K562 (cell line): ENCODE measurements at regions not wholly inside any gene's neighbourhood (a gene's known extent, or its start where the extent isn't known, plus 50 kb on each side); places are given as distances from the start of the nearest gene placed in this dataset.

Experiments used
- ARID2 ChIP-seq: fragments of 450-650 bp; IDR thresholded peaks from 2 replicates; pipeline ENCODE4 v1.6.1; 2017; ENCODE audit warnings: antibody characterized with exemption, mild to moderate bottlenecking
- CBX1 ChIP-seq: sonication (generic); IDR thresholded peaks from 2 replicates; pipeline ENCODE4 v1.6.1; 2016; ENCODE audit warnings: antibody characterized with exemption, low read depth, mild to moderate bottlenecking
- EHMT2 ChIP-seq: fragments of 450-650 bp; IDR thresholded peaks from 2 replicates; pipeline ENCODE4 v1.6.1; 2018; ENCODE audit warnings: antibody characterized with exemption
- ELF4 ChIP-seq: fragments of 450-650 bp; formaldehyde crosslinking; IDR thresholded peaks from 2 replicates; pipeline ENCODE4 v1.4.0; 2022; ENCODE audit warnings: missing genetic modification characterization
- ELK1 ChIP-seq: sonication (generic); formaldehyde crosslinking; IDR thresholded peaks from 2 replicates; pipeline ENCODE4 v1.8.1; 2022; ENCODE audit warnings: missing genetic modification reagents
- FOXK1 ChIP-seq: sonication (generic); formaldehyde crosslinking; IDR thresholded peaks from 2 replicates; pipeline ENCODE4 v1.8.0; 2022; ENCODE audit warnings: missing genetic modification reagents, mild to moderate bottlenecking, borderline replicate concordance
- GABPA ChIP-seq: fragments of 200-800 bp; sonication (Bioruptor generic); conservative IDR thresholded peaks from 2 replicates; pipeline ENCODE4 v1.6.1; 2016; ENCODE audit warnings: low read depth, missing genetic modification characterization, missing compliant biosample characterization
- HDGF ChIP-seq: fragments of 450-650 bp; IDR thresholded peaks from 2 replicates; pipeline ENCODE4 v1.6.1; 2016
- HSF4 ChIP-seq: fragments of 250-450 bp; sonication (Bioruptor Pico); IDR thresholded peaks from 2 replicates; pipeline ENCODE4 v2.1.2; 2022; ENCODE audit warnings: mild to moderate bottlenecking, moderate library complexity, borderline replicate concordance
- KLF1 ChIP-seq: fragments of 450-650 bp; IDR thresholded peaks from 2 replicates; pipeline ENCODE4 v1.6.1; 2016; ENCODE audit warnings: missing genetic modification characterization, missing compliant biosample characterization
- KLF10 ChIP-seq: fragments of 250-450 bp; sonication (Bioruptor Pico); IDR thresholded peaks from 2 replicates; pipeline ENCODE4 v1.6.1; 2021; ENCODE audit warnings: matching md5 sums
- MAZ ChIP-seq, 2 experiments: fragments of 450-650 bp in 1 of 2; sonication (generic) in 1 of 2; formaldehyde crosslinking; IDR thresholded peaks in 1 of 2; conservative IDR thresholded peaks in 1 of 2; 2 replicates each; pipeline versions ENCODE4 v1.4.0 to v1.5.0; 2020; ENCODE audit warnings: mild to moderate bottlenecking in 1 of 2, missing genetic modification reagents in 1 of 2
- MIER1 ChIP-seq: fragments of 450-650 bp; IDR thresholded peaks from 2 replicates; pipeline ENCODE4 v1.6.1; 2016; ENCODE audit warnings: antibody characterized with exemption, mild to moderate bottlenecking, low read depth
- MLLT1 ChIP-seq, 2 experiments: fragments of 450-650 bp; IDR thresholded peaks; 2 replicates each; pipeline ENCODE4 v1.6.1; 2016
- NR3C1 ChIP-seq: sonication (generic); formaldehyde crosslinking; IDR thresholded peaks from 2 replicates; pipeline ENCODE4 v1.8.1; 2022; ENCODE audit warnings: missing genetic modification reagents
- NUFIP1 ChIP-seq: fragments of 450-650 bp; IDR thresholded peaks from 2 replicates; pipeline ENCODE4 v1.6.1; 2018; ENCODE audit not compliant: partially characterized antibody
- RAD51 ChIP-seq: fragments of 450-650 bp; IDR thresholded peaks from 2 replicates; pipeline ENCODE4 v1.7.1; 2016; ENCODE audit warnings: low read depth, mild to moderate bottlenecking, borderline replicate concordance
- RB1 ChIP-seq: fragments of 450-650 bp; IDR thresholded peaks from 2 replicates; pipeline ENCODE4 v1.6.1; 2017; ENCODE audit warnings: low read depth, mild to moderate bottlenecking
- RHOXF2B ChIP-seq: fragments of 250-450 bp; sonication (Bioruptor Pico); conservative IDR thresholded peaks from 2 replicates; pipeline ENCODE4 v1.5.1; 2021
- SMARCA5 ChIP-seq: fragments of 450-650 bp; IDR thresholded peaks from 2 replicates; pipeline ENCODE4 v1.6.1; 2016
- ZFP30 ChIP-seq: fragments of 250-450 bp; sonication (Bioruptor Pico); IDR thresholded peaks from 2 replicates; pipeline ENCODE4 v1.8.0; 2022; ENCODE audit warnings: moderate library complexity, mild to moderate bottlenecking, inconsistent platforms, borderline replicate concordance
- ZFX ChIP-seq: sonication (generic); formaldehyde crosslinking; IDR thresholded peaks from 2 replicates; pipeline ENCODE4 v1.8.0; 2022; ENCODE audit warnings: mild to moderate bottlenecking, missing genetic modification reagents, moderate library complexity
- ZNF124 ChIP-seq: sonication (generic); formaldehyde crosslinking; IDR thresholded peaks from 2 replicates; pipeline ENCODE4 v1.8.1; 2022; ENCODE audit warnings: missing genetic modification reagents
- ZNF212 ChIP-seq: fragments of 450-650 bp; formaldehyde crosslinking; IDR thresholded peaks from 2 replicates; pipeline ENCODE4 v1.4.0; 2020; ENCODE audit warnings: mild to moderate bottlenecking
- ZNF253 ChIP-seq: fragments of 250-450 bp; sonication (Bioruptor Pico); conservative IDR thresholded peaks from 2 replicates; pipeline ENCODE4 v1.6.1; 2021; ENCODE audit warnings: mild to moderate bottlenecking
- ZNF311 ChIP-seq: fragments of 250-450 bp; sonication (Bioruptor Pico); IDR thresholded peaks from 2 replicates; pipeline ENCODE4 v1.4.0; 2020; ENCODE audit warnings: mild to moderate bottlenecking, moderate library complexity
- ZNF324 ChIP-seq: fragments of 250-450 bp; sonication (Bioruptor Pico); IDR thresholded peaks from 2 replicates; pipeline ENCODE4 v1.4.0; 2020; ENCODE audit warnings: mild to moderate bottlenecking
- ZNF655 ChIP-seq: fragments of 250-450 bp; sonication (Bioruptor Pico); IDR thresholded peaks from 2 replicates; pipeline ENCODE4 v1.5.0; 2021
- ZNF76 ChIP-seq: fragments of 250-450 bp; sonication (Bioruptor Pico); IDR thresholded peaks from 2 replicates; pipeline ENCODE4 v1.4.0; 2020; ENCODE audit warnings: mild to moderate bottlenecking, moderate library complexity, borderline replicate concordance
- ZZZ3 ChIP-seq: fragments of 450-650 bp; IDR thresholded peaks from 2 replicates; pipeline ENCODE4 v1.6.1; 2016; ENCODE audit warnings: antibody characterized with exemption, mild to moderate bottlenecking, moderate library complexity

- TF ChIP-seq RHOXF2B (no peak), ZNF324 (CRISPR knock-in tag) (no peak), ZNF253 (CRISPR knock-in tag) (no peak), RAD51 (no peak), ZNF124 (CRISPR knock-in tag) (no peak), GABPA (tag) (no peak), NR3C1 (CRISPR knock-in tag) (no peak), RB1 (no peak), ELF4 (CRISPR knock-in tag) (no peak), ELK1 (CRISPR knock-in tag) (no peak), NUFIP1 (no peak), ZNF311 (no peak), ARID2 (no peak), HDGF (no peak), ZFX (CRISPR knock-in tag) (no peak), KLF1 (tag) (no peak), MIER1 (no peak), ZNF76 (no peak), EHMT2 (no peak), ZNF212 (no peak), FOXK1 (no peak), KLF10 (no peak), MLLT1 (IDR thresholded peaks at IDR 0.05) (no peak), CBX1 (0 out of 2 replicates have a peak, but pooled peaks have one; percentile 40), ZZZ3 (no peak), ZFP30 (CRISPR knock-in tag) (no peak), MAZ (CRISPR knock-in tag; conservative IDR thresholded peaks at IDR 0.05 in 1 of 2, IDR thresholded peaks at IDR 0.05 in 1 of 2) (no peak), HSF4 (CRISPR knock-in tag) (no peak), SMARCA5 (peak; percentile 78; the same call in 1 of the 2 replicates), ZNF655 (CRISPR knock-in tag) (no peak)
- TF ChIP-seq, all 486 proteins: peak for 15
Observed at GRCh38 chr9:107137495-107138202, 145.4 kb upstream of the RAD23B start (continued).
